NCI-H446 (cell line): ENCODE measurements at regions not wholly inside any gene's neighbourhood (a gene's known extent, or its start where the extent isn't known, plus 50 kb on each side); places are given as distances from the start of the nearest gene placed in this dataset.
"Not testable (repeated sequence)": the region's sequence is repeated elsewhere in the genome, so short reads cannot be mapped to it uniquely, and the experiment has no call there.

ENCODE experiments used
- DNase-seq, 2 experiments: peaks; one replicate each; lab custom pipeline; 2025; lab: John Stamatoyannopoulos, UW

GRCh38 chr5:36423578-36424307 is 122.0 kb upstream of the RANBP3L start:
- no peak for DNase-seq

GRCh38 chr5:36426070-36426469 is 124.4 kb upstream of the RANBP3L start:
- not testable (repeated sequence) for DNase-seq

- no peak for DNase-seq
Measured at GRCh38 chr5:36435516-36435915, 133.8 kb upstream of the RANBP3L start.

- DNase-seq, result no peak
Measured at GRCh38 chr5:36436306-36436705, 134.6 kb upstream of the RANBP3L start.

- DNase-seq, result no peak
Measured at GRCh38 chr5:36438765-36439561, 137.3 kb upstream of the RANBP3L start.

GRCh38 chr5:36440300-36440699 is 138.6 kb upstream of the RANBP3L start:
- DNase-seq, result no peak

- DNase-seq, result no peak
Measured at GRCh38 chr5:36441280-36441679, 139.6 kb upstream of the RANBP3L start.

- no peak for DNase-seq
Measured at GRCh38 chr5:36442352-36442751, 140.7 kb upstream of the RANBP3L start.

GRCh38 chr5:36442796-36443195 is 141.1 kb upstream of the RANBP3L start:
- no peak for DNase-seq

- no peak for DNase-seq
Measured at GRCh38 chr5:36443941-36444340, 142.2 kb upstream of the RANBP3L start.

GRCh38 chr5:36444582-36445418 is 143.1 kb upstream of the RANBP3L start:
- DNase-seq, result no peak

- no peak for DNase-seq
Measured at GRCh38 chr5:36447776-36448175, 146.1 kb upstream of the RANBP3L start.

- DNase-seq, result no peak
Measured at GRCh38 chr5:36450229-36451014, 148.7 kb upstream of the RANBP3L start.

- DNase-seq, result no peak
Measured at GRCh38 chr5:36452424-36453006, 150.8 kb upstream of the RANBP3L start.

GRCh38 chr5:36457511-36458270 is 148.7 kb upstream of the SLC1A3 start:
- no peak for DNase-seq

- no peak for DNase-seq
Measured at GRCh38 chr5:36458746-36459145, 147.7 kb upstream of the SLC1A3 start.

GRCh38 chr5:36459176-36460135 is 146.9 kb upstream of the SLC1A3 start:
- no peak for DNase-seq

GRCh38 chr5:36462295-36463021 is 143.9 kb upstream of the SLC1A3 start:
- DNase-seq, result no peak

GRCh38 chr5:36475942-36476341 is 130.5 kb upstream of the SLC1A3 start:
- DNase-seq, result not testable (repeated sequence)
